ENCODE measurements at regions not wholly inside any gene's neighbourhood (a gene's known extent, or its start where the extent isn't known, plus 50 kb on each side); places are given as distances from the start of the nearest gene placed in this dataset.

DNA sequence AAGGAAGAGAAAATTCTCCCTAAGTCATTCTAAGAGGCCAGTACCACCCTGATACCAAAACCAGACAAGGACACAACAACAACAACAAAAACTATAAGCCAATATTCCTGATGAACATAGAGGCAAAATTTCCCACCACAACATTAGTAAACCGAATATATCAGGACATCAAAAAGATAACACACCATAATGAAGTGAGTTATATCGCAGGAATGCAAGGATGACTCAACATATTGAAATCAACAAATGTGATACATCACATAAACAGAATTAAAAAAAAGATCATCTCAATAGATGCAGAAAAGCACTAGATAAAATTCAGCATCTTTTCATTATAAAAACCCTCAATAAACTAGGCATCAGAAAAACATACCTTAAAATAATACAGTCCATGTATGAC lies 1844.4 kb upstream of the PCDH10 start:
- Histone ChIP-seq H3K27me3 (ENCODE audit: control insufficient read depth, insufficient read depth, low read length) (no peaks in the 10 kb centered on the region), H4K91ac (ENCODE audit: insufficient read depth, low read depth, low read length) (no peak overlapping the region), H2BK20ac (ENCODE audit: low read depth, low read length) (no peak overlapping the region), H4K20me1 (ENCODE audit: insufficient read depth, low read length) (no peaks in the 10 kb centered on the region), H3K9ac (ENCODE audit: low read depth, low read length) (no peak overlapping the region), H2AFZ (replicated peaks; ENCODE audit: low read length, poor library complexity) (no peak overlapping the region), H2BK5ac (ENCODE audit: low read depth, low read length, poor library complexity, severe bottlenecking) (no peak overlapping the region), H2AK5ac (ENCODE audit: low read depth, low read length) (no peak overlapping the region), H2AK9ac (replicated peaks; ENCODE audit: low read depth, low read length, poor library complexity) (no peak overlapping the region), H3K9me1 (ENCODE audit: insufficient read depth, low read length) (no peaks in the 10 kb centered on the region), H3K18ac (ENCODE audit: low read depth, low read length) (no peak overlapping the region), H3K14ac (replicated peaks; ENCODE audit: low read depth, low read length) (no peak overlapping the region), H4K8ac (ENCODE audit: low read depth in 2 of 2, low read length in 2 of 2) (no peak overlapping the region), H3K27ac (ENCODE audit: insufficient read depth, low read length) (no peak overlapping the region), H4K5ac (ENCODE audit: low read depth, low read length) (no peak overlapping the region), H3K23ac (ENCODE audit: low read depth, low read length) (no peak overlapping the region), H3K9me3 (ENCODE audit: control insufficient read depth, insufficient read depth, low read length) (peaks cover 14% of the 10 kb centered on the region; the same call in 1 of the 2 replicates), H3K79me1 (ENCODE audit: low read depth in 1 of 2, low read length in 2 of 2) (no peaks in the 10 kb centered on the region), H3K36me3 (ENCODE audit: control insufficient read depth, insufficient read depth, low read length) (no peaks in the 10 kb centered on the region), H3K4me1 (ENCODE audit: control insufficient read depth, insufficient read depth, low read length) (no peaks in the 10 kb centered on the region), H3K4me3 (ENCODE audit: insufficient read depth, low read depth, low read length) (no peak overlapping the region), H3K56ac (ENCODE audit: extremely low read depth, insufficient read depth, low read length) (no peak overlapping the region), H3K4me2 (ENCODE audit: low read depth, low read length) (no peak overlapping the region), H2BK120ac (ENCODE audit: low read depth, low read length) (no peak overlapping the region), H2BK15ac (ENCODE audit: low read depth, low read length) (no peak overlapping the region), H3K4ac (ENCODE audit: low read depth, low read length) (no peak overlapping the region)
- ChIA-PET POLR2A (ENCODE audit: unreplicated experiment) (no interaction called here), CTCF (no interaction called here)
- TF ChIP-seq CHD1 (IDR thresholded peaks at IDR 0.05; ENCODE audit: low read depth, low read length) (no peak), BHLHE40 (IDR thresholded peaks at IDR 0.05; ENCODE audit: low read depth, low read length) (no peak), FOS (IDR thresholded peaks at IDR 0.05; ENCODE audit: low read depth, low read length) (no peak), RCOR1 (IDR thresholded peaks at IDR 0.05; ENCODE audit: insufficient replicate concordance, low read length) (no peak), RAD21 (IDR thresholded peaks at IDR 0.05; ENCODE audit: low read length) (no peak), MAFK (IDR thresholded peaks at IDR 0.05; ENCODE audit: low read depth, low read length) (no peak)
- TF ChIP-seq, protein P1, sequence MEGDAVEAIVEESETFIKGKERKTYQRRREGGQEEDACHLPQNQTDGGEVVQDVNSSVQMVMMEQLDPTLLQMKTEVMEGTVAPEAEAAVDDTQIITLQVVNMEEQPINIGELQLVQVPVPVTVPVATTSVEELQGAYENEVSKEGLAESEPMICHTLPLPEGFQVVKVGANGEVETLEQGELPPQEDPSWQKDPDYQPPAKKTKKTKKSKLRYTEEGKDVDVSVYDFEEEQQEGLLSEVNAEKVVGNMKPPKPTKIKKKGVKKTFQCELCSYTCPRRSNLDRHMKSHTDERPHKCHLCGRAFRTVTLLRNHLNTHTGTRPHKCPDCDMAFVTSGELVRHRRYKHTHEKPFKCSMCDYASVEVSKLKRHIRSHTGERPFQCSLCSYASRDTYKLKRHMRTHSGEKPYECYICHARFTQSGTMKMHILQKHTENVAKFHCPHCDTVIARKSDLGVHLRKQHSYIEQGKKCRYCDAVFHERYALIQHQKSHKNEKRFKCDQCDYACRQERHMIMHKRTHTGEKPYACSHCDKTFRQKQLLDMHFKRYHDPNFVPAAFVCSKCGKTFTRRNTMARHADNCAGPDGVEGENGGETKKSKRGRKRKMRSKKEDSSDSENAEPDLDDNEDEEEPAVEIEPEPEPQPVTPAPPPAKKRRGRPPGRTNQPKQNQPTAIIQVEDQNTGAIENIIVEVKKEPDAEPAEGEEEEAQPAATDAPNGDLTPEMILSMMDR (conservative IDR thresholded peaks at IDR 0.05; ENCODE audit: low read depth, low read length): no peak
- intact Hi-C loops (cut with micrococcal nuclease) (no loop called here), dilution Hi-C loops (cut with HindIII; ENCODE audit: low sequenced_read_pairs, unreplicated experiment) (no loop called here), in situ Hi-C loops (cut with MboI; ENCODE audit: low sequenced_read_pairs) (no loop called here)
- no CpG with 5 or more reads among the region's 2 CpGs for WGBS, 2 experiments (ENCODE audit: extremely low coverage in 2 of 2, insufficient read length in 1 of 2)
- ATAC-seq (ENCODE audit: low read depth): no peak
- BruUV-seq (replicated peaks): no TSS peak
- DNase-seq: no peak

Measured in IMR-90 (cell line).